ENCODE measurements at regions not wholly inside any gene's neighbourhood (a gene's known extent, or its start where the extent isn't known, plus 50 kb on each side); places are given as distances from the start of the nearest gene placed in this dataset.

GRCh38 chr7:17460665-17461064 lies 162.2 kb downstream of the AHR start:
- TF ChIP-seq CTCF (conservative IDR thresholded peaks at IDR 0.05; ENCODE audit: low read depth, low read length): no peak
- no peak for TF ChIP-seq EZH2 (IDR thresholded peaks at IDR 0.05; ENCODE audit: borderline replicate concordance, low read depth, low read length, poor library complexity, severe bottlenecking)
